CD4-positive, CD25-positive, alpha-beta regulatory T cell (primary cell): ENCODE measurements at regions not wholly inside any gene's neighbourhood (a gene's known extent, or its start where the extent isn't known, plus 50 kb on each side); places are given as distances from the start of the nearest gene placed in this dataset.
A peak's percentile ranks its signal among the peaks of the same experiment; 100 is the strongest.

Experiments
- ATAC-seq, 2 donors: fragments of 150-1000 bp; cut with Tn5 transposase; one replicate each; pipeline ENCODE4 v1.10.0; 2021; ENCODE audit warnings: low read depth in 2 of 2, moderate number of reproducible peaks in 2 of 2, moderate library complexity in 1 of 2
- DNase-seq, 3 donors: peaks; one replicate each; pipeline versions ENCODE4 v3.0.0 to v3.0.0-alpha.2; 2012 to 2022; ENCODE audit warnings: mixed read lengths in 1 of 3
- H3K27ac ChIP-seq: one replicate; pipeline ENCODE4 v1.7.0; 2013; ENCODE audit warnings: mild to moderate bottlenecking, low read length; ENCODE audit not compliant: insufficient read depth, poor library complexity, severe bottlenecking
- H3K27me3 ChIP-seq: one replicate; pipeline ENCODE4 v1.7.0; 2013; ENCODE audit warnings: low read length; ENCODE audit not compliant: control insufficient read depth, insufficient read depth
- H3K36me3 ChIP-seq: one replicate; pipeline ENCODE4 v1.7.0; 2013; ENCODE audit warnings: mild to moderate bottlenecking, low read length, moderate library complexity; ENCODE audit not compliant: control insufficient read depth, insufficient read depth
- H3K4me1 ChIP-seq: 2 replicates; pipeline ENCODE4 v1.7.0; 2013; ENCODE audit warnings: mild to moderate bottlenecking, low read length; ENCODE audit not compliant: insufficient read depth, control insufficient read depth, poor library complexity, severe bottlenecking
- H3K4me3 ChIP-seq: one replicate; pipeline ENCODE4 v1.7.0; 2013; ENCODE audit warnings: low read depth, mild to moderate bottlenecking, low read length, moderate library complexity
- H3K9me3 ChIP-seq, 2 experiments: 1 replicate in 1 of 2; 2 replicates in 1 of 2; pipeline ENCODE4 v1.7.0; 2013; ENCODE audit warnings: low read length in 2 of 2, mild to moderate bottlenecking in 1 of 2, moderate library complexity in 1 of 2; ENCODE audit not compliant: control insufficient read depth in 2 of 2
- H3K27ac Mint-ChIP-seq, 3 donors: one replicate each; pipeline ENCODE4 v1.8.0; 2020 to 2022; ENCODE audit warnings: mild to moderate bottlenecking in 3 of 3, mixed read lengths in 3 of 3, moderate library complexity in 2 of 3
- H3K27me3 Mint-ChIP-seq: one replicate; pipeline ENCODE4 v1.8.0; 2022; ENCODE audit warnings: mild to moderate bottlenecking, mixed read lengths
- H3K36me3 Mint-ChIP-seq: one replicate; pipeline ENCODE4 v1.8.0; 2020; ENCODE audit warnings: mixed read lengths
- H3K4me1 Mint-ChIP-seq, 4 donors: one replicate each; pipeline ENCODE4 v1.8.0; 2020 to 2022; ENCODE audit warnings: mixed read lengths in 4 of 4, mild to moderate bottlenecking in 1 of 4
- H3K4me3 Mint-ChIP-seq, 4 donors: one replicate each; pipeline ENCODE4 v1.8.0; 2020 to 2022; ENCODE audit warnings: mild to moderate bottlenecking in 4 of 4, mixed read lengths in 4 of 4, moderate library complexity in 3 of 4
- H3K9me3 Mint-ChIP-seq, 7 donors: one replicate each; pipeline ENCODE4 v1.8.0; 2020 to 2022; ENCODE audit warnings: mixed read lengths in 7 of 7, mild to moderate bottlenecking in 3 of 7, moderate library complexity in 2 of 7

DNA sequence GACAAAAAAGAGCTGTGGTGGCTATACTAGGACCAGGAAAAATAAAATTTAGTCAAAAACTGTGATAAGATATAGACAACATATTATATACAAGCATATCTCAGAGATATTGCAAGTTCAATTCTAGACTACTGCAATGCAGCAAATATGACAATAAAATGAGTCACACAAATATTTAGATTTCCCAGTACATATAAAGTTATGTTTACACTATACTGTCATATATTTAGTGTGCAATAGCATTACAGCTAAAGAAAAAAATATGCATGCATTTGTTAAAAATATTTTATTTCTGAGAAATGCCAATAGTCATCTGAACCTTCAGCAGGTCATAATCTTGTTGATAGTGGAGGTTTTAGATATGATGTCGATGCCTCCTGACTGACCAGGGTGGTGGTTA is 72.1 kb downstream of the AKR1C4 start:
- ATAC-seq = no peak
- no peaks in the 10 kb centered on the region for H3K4me1 ChIP-seq
- H3K36me3 Mint-ChIP-seq = peaks cover 19% of the 10 kb centered on the region

DNA sequence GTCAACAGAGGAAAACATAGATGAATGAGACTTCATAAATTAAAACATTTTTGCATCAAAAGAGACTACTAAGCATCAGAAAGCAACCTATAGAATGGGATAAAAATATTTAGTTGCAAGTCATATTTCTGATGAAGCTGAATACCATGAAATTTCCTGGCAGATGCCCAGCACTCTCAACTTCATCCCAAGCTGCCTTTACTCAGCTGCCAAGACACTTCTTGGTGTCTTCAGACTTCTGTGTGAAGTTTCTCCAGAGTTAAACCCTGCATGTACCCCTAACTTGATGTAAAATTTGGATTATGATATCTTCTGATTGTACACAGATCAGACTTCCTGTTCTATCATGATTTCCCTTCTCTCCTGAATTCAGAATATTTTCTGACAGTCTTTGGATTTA is 73.2 kb downstream of the AKR1C4 start:
- Mint-ChIP-seq H3K27ac (peak overlapping the region in 1 of 3 donors; percentile 42), H3K9me3 (peaks cover 0 to 7% (median 4%) of the 10 kb centered on the region in 7 donors), H3K4me1 (no peaks in the 10 kb centered on the region), H3K36me3 (peaks cover 21% of the 10 kb centered on the region), H3K4me3 (no peak overlapping the region), H3K27me3 (no peaks in the 10 kb centered on the region)
- DNase-seq (no peak), ATAC-seq (no peak)
- no peaks in the 10 kb centered on the region for H3K27me3 ChIP-seq
- no peaks in the 10 kb centered on the region for H3K4me1 ChIP-seq
- peaks cover 2 to 7% of the 10 kb centered on the region in 2 experiments for H3K9me3 ChIP-seq
- H3K27ac ChIP-seq = no peak overlapping the region
- H3K36me3 ChIP-seq = peaks cover 7% of the 10 kb centered on the region
- no peak overlapping the region for H3K4me3 ChIP-seq

More for the DNA sequence above, 72.1 kb downstream of the AKR1C4 start:
- DNase-seq = no peak
- Mint-ChIP-seq H3K4me1 (no peaks in the 10 kb centered on the region), H3K4me3 (no peak overlapping the region), H3K9me3 (peaks cover 0 to 10% (median 4%) of the 10 kb centered on the region in 7 donors), H3K27me3 (no peaks in the 10 kb centered on the region), H3K27ac (no peak overlapping the region)
- H3K4me3 ChIP-seq = no peak overlapping the region
- peaks cover 5 to 7% of the 10 kb centered on the region in 2 experiments for H3K9me3 ChIP-seq
- H3K27me3 ChIP-seq = no peaks in the 10 kb centered on the region
- peaks cover 7% of the 10 kb centered on the region for H3K36me3 ChIP-seq
- H3K27ac ChIP-seq = no peak overlapping the region

DNA sequence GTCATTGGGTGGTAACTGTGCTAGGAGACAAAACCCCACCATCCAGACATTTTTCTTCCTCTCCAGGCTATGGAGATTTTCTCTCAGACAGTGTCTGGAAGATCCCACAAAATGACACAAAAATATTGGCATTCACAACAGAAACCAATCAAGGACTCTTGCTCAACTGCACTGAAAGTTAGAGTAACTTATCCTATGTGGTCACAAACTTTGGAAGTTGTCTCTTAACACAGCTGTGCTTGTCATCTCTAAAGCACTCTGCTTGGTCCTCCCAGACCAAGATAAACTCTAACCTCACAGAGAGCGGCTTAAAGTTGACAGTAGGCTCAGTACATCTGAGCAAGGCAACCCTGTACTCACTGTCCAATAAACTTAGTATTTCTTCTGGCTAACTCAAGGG is 74.9 kb downstream of the AKR1C4 start:
- Mint-ChIP-seq H3K4me1 (no peaks in the 10 kb centered on the region), H3K4me3 (no peak overlapping the region), H3K36me3 (peaks cover 22% of the 10 kb centered on the region), H3K9me3 (peaks cover 0 to 5% (median 3%) of the 10 kb centered on the region in 7 donors), H3K27ac (no peak overlapping the region), H3K27me3 (no peaks in the 10 kb centered on the region)
- H3K4me3 ChIP-seq = no peak overlapping the region
- H3K9me3 ChIP-seq = no peaks in the 10 kb centered on the region
- DNase-seq (no peak), ATAC-seq (no peak)
- no peaks in the 10 kb centered on the region for H3K27me3 ChIP-seq
- no peaks in the 10 kb centered on the region for H3K4me1 ChIP-seq
- no peak overlapping the region for H3K27ac ChIP-seq
- peaks cover 2% of the 10 kb centered on the region for H3K36me3 ChIP-seq

DNA sequence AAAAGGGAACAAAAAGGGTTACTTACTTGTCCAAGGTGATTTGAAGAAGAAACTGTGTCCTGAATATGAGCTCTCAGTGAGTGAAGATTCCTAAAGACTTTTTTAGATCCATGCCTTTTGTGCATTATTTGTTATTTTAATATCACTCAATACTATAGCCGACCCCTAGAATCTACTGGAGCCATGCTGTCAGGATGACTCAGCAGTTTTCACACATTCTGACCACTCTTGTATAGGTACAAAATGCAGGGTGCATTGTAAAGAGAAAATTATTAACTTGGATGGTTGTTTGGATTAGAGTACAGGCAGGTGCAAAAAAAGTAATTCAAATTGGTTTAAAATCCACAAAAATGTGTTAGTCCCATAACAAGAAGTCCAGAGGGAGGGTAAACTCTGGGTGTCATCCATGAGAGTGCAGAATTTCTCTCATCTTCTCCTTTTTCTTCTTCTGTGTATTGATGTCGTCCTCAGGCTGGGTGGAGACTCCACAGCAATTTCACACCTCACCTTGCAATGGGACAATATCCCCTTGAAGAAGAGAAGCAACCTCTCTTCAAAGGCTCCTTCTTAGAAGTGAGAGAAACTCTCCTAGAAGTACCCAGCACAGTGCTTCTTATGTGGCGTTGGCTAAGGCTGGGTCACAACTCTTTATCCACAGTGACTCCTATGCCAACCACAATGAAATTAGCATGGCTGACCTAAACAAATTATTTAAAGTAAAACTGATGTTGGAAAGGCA is 75.6 kb downstream of the AKR1C4 start:
- no peak overlapping the region for H3K4me3 Mint-ChIP-seq

DNA sequence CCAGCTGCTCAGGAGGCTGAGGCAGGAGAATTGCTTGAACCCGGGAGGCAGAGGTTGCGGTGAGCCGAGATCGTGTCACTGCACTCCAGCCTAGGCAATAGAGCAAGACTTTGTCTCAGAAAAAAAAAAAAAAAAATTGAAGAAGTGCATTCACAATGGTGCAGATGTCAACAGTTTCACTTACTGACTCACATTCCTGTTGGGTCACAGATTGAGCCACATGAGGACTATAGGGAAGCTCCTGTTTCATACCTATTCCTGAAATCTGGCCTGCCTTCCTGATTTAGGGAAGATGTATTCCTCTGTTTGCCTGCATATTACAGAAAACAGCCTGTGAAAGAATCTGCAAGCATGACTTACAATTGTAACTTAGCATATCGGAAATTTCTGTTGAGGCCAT is 78.2 kb downstream of the AKR1C4 start:
- no peak for ATAC-seq

More for the DNA sequence above, 75.6 kb downstream of the AKR1C4 start:
- ATAC-seq = no peak
- Histone ChIP-seq H3K27ac (no peak overlapping the region), H3K4me1 (no peaks in the 10 kb centered on the region), H3K9me3 (no peaks in the 10 kb centered on the region), H3K4me3 (no peak overlapping the region), H3K36me3 (peaks cover 9% of the 10 kb centered on the region), H3K27me3 (no peaks in the 10 kb centered on the region)
- Mint-ChIP-seq H3K4me1 (no peaks in the 10 kb centered on the region), H3K36me3 (peaks cover 19% of the 10 kb centered on the region), H3K27me3 (no peaks in the 10 kb centered on the region), H3K27ac (no peak overlapping the region), H3K9me3 (peaks cover 0 to 3% (median 0%) of the 10 kb centered on the region in 7 donors)
- DNase-seq = peak in 1 of 3 donors; percentile 78

DNA sequence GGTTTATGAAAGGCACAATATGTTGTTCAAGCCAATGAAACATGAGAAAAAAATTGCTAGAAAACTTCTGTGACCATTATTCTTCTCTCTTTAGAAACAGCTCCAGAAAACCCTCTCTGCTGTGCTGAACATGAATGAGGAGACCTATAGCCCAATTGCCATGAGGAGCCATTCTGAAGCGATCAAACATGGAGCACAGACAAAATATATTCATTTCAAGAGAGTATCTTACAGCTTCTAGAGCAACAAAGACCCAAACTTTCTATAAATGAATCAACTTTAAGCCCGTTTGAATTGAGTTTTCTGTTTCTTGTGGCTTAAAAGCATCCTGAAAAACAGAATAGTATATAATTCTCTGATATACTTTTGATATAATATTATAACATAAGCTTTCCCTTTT is 83.4 kb upstream of the UCN3 start:
- Histone ChIP-seq H3K27ac (no peak overlapping the region), H3K27me3 (no peaks in the 10 kb centered on the region), H3K9me3 (no peaks in the 10 kb centered on the region), H3K4me3 (no peak overlapping the region), H3K4me1 (peaks cover 16% of the 10 kb centered on the region), H3K36me3 (peaks cover 12% of the 10 kb centered on the region)
- ATAC-seq (no peak), DNase-seq (no peak)
- peaks cover 7 to 20% (median 11%) of the 10 kb centered on the region in 4 donors for H3K4me1 Mint-ChIP-seq
- H3K27ac Mint-ChIP-seq = no peak overlapping the region
- peaks cover 6% of the 10 kb centered on the region for H3K27me3 Mint-ChIP-seq
- no peaks in the 10 kb centered on the region for H3K9me3 Mint-ChIP-seq
- H3K36me3 Mint-ChIP-seq = peaks cover 31% of the 10 kb centered on the region
- H3K4me3 Mint-ChIP-seq = no peak overlapping the region

More for the DNA sequence above, 78.2 kb downstream of the AKR1C4 start:
- Mint-ChIP-seq H3K4me1 (peaks cover 0 to 2% (median under 1%) of the 10 kb centered on the region in 4 donors), H3K36me3 (peaks cover 29% of the 10 kb centered on the region), H3K27ac (no peak overlapping the region), H3K4me3 (no peak overlapping the region), H3K9me3 (peaks cover 0 to 1% (median 0%) of the 10 kb centered on the region in 7 donors), H3K27me3 (no peaks in the 10 kb centered on the region)
- Histone ChIP-seq H3K27ac (no peak overlapping the region), H3K9me3 (no peaks in the 10 kb centered on the region), H3K36me3 (peaks cover 13% of the 10 kb centered on the region), H3K4me1 (no peaks in the 10 kb centered on the region), H3K4me3 (no peak overlapping the region), H3K27me3 (no peaks in the 10 kb centered on the region)
- no peak for DNase-seq

DNA sequence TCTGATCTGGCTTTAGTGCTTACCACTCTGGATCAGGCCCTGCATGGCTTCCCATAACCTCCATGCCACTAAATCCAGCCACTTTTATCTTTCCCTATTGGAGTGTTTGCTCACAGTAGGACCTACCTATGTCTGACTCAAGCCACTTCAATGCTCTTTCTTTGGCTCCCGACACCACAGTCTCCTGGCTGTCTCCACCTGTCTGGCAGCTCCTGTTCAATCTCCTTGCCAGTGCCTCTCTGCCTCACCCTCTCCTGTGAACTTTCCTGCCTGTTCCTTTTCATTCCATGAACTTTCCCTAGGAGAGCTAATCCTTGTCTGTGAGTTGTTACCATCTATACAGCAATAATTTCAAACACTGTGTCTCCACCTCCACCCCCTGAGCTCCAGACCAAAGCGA is 82.6 kb upstream of the UCN3 start:
- no peak overlapping the region for H3K4me3 ChIP-seq
- peak overlapping the region in 1 of 4 donors; percentile 8 for H3K4me3 Mint-ChIP-seq

More for the DNA sequence above, 82.6 kb upstream of the UCN3 start:
- H3K36me3 ChIP-seq = peaks cover 5% of the 10 kb centered on the region
- H3K27me3 ChIP-seq = no peaks in the 10 kb centered on the region
- H3K27me3 Mint-ChIP-seq = peaks cover 11% of the 10 kb centered on the region
- peaks cover 9 to 20% (median 14%) of the 10 kb centered on the region in 4 donors for H3K4me1 Mint-ChIP-seq
- no peaks in the 10 kb centered on the region for H3K9me3 ChIP-seq
- peaks cover 29% of the 10 kb centered on the region for H3K36me3 Mint-ChIP-seq
- peaks cover 17% of the 10 kb centered on the region for H3K4me1 ChIP-seq
- DNase-seq (no peak), ATAC-seq (no peak)
- H3K9me3 Mint-ChIP-seq = no peaks in the 10 kb centered on the region
- peak overlapping the region in 1 of 3 donors; percentile 5 for H3K27ac Mint-ChIP-seq
- no peak overlapping the region for H3K27ac ChIP-seq
